Heart right ventricle (tissue), 16 donors: ENCODE measurements at regions not wholly inside any gene's neighbourhood (a gene's known extent, or its start where the extent isn't known, plus 50 kb on each side); places are given as distances from the start of the nearest gene placed in this dataset.

Experiments
- ATAC-seq, 8 donors: fragments of 200-7000 bp; cut with Tn5 transposase; one replicate each; pipeline ENCODE4 v1.9.1; 2020; ENCODE audit warnings: mild to moderate bottlenecking in 8 of 8, moderate library complexity in 8 of 8, moderate number of reproducible peaks in 1 of 8
- DNase-seq, 2 donors: peaks; one replicate each; pipeline ENCODE4 v3.0.0-alpha.2; 2020
- H3K27ac ChIP-seq, 10 donors: fragments of 200-600 bp; sonication (generic) in 2 of 10; one replicate each; pipeline versions ENCODE4 v1.5.0 to v1.8.0; 2020 to 2022; ENCODE audit warnings: mild to moderate bottlenecking in 3 of 10
- H3K27me3 ChIP-seq, 7 donors: fragments of 200-600 bp; one replicate each; pipeline ENCODE4 v1.8.0; 2021 to 2022; ENCODE audit warnings: mild to moderate bottlenecking in 2 of 7
- H3K36me3 ChIP-seq, 9 donors: fragments of 200-600 bp; sonication (generic) in 1 of 9; one replicate each; pipeline versions ENCODE4 v1.5.0 to v1.8.0; 2020 to 2022; ENCODE audit warnings: mild to moderate bottlenecking in 2 of 9
- H3K4me1 ChIP-seq, 9 donors: fragments of 200-600 bp; sonication (generic) in 1 of 9; one replicate each; pipeline versions ENCODE4 v1.5.0 to v1.8.0; 2020 to 2022; ENCODE audit warnings: mild to moderate bottlenecking in 4 of 9
- H3K4me3 ChIP-seq, 10 donors: fragments of 200-600 bp; sonication (generic) in 2 of 10; one replicate each; pipeline versions ENCODE4 v1.5.0 to v1.8.0; 2020 to 2022; ENCODE audit warnings: mild to moderate bottlenecking in 7 of 10, moderate library complexity in 2 of 10
- H3K9me3 ChIP-seq, 11 donors: fragments of 200-600 bp in 10 of 11; sonication (generic) in 2 of 11; one replicate each; pipeline versions ENCODE4 v1.5.0 to v1.8.0; 2013 to 2022; ENCODE audit warnings: mild to moderate bottlenecking in 2 of 11, control low read depth in 1 of 11, moderate library complexity in 1 of 11
- CTCF ChIP-seq, 9 donors: fragments of 200-600 bp; sonication (generic) in 2 of 9; IDR thresholded peaks; one replicate each; pipeline versions ENCODE4 v1.5.0 to v1.8.0; 2021 to 2022; ENCODE audit warnings: antibody characterized with exemption in 9 of 9, mild to moderate bottlenecking in 5 of 9, moderate library complexity in 1 of 9
- WGBS, 2 donors: extraction: QIAGEN DNeasy Blood & Tissue Kit; methylation state at CpG; one replicate each; pipeline ENCODE4 v1.1.7; 2013; ENCODE audit warnings: inconsistent platforms in 1 of 2; 5-methylcytosine and 5-hydroxymethylcytosine counted together
- intact Hi-C, 10 donors: fragments of 100-400 bp; cut with DNase I; formaldehyde crosslinking; loops; one replicate each; pipeline versions ENCODE4 v1.11.1 to v1.14.2; 2022
- donor health status: Arrhythmogenic right ventricular cardiomyopathy.
- donor health status: ischemic (EF 13 %, LVEDD 7.1; RV severe dilation, severe dysfunction).
- donor health status: healthy with polysubstance abuse.
- donor health status: DM: no; HTN: yes; CAD: no.
- donor health status: DM: no; HTN: no; CAD: no.
- donor health status: ischemic (EF 25% LVEDD 6.9; RV normal size, moderate dysfunction).
- donor health status: ischemic (EF 25% LVEDD 5.7; RV mildly dilated, moderate dysfunction).
- donor health status: healthy.
- donor health status: DM: yes; HTN: yes; CAD: no.
- donor health status: Ischemic cardiomyopathy.
- donor health status: ischemic (EF 35%, LVEDD 5.7; RV mildly dilated, moderate dysfunction).
- donor health status: nonischemic (EF 11% LVEDD 7.7; RV severe dilation, severe dysfunction).
- donor health status: DM: yes; HTN: yes; CAD: no.
- donor health status: PGD.
- donor health status: ischemic (EF 29% LVEDD 5.4; RV normal size, mild dysfunction).
- donor health status: nonischemic (EF 23%, LVEDD 6.1; RV moderate dilation, normal function).

GRCh38 chr2:216565956-216566355 is 67.3 kb upstream of the IGFBP2 start:
- peaks cover 0 to 3% (median 0%) of the 10 kb centered on the region in 11 donors for H3K9me3 ChIP-seq
- 66 to 82% methylated on average over 7 of the region's 7 CpGs for WGBS, 2 donors
- intact Hi-C loops, result no loop called here
- H3K27ac ChIP-seq, result no peak overlapping the region
- H3K4me3 ChIP-seq, result no peak overlapping the region
- H3K27me3 ChIP-seq, result no peaks in the 10 kb centered on the region
- no peak for TF ChIP-seq CTCF (IDR thresholded peaks at IDR 0.05)
- no peaks in the 10 kb centered on the region for H3K36me3 ChIP-seq
- ATAC-seq, result no peak
- no peak for DNase-seq
- H3K4me1 ChIP-seq, result peaks cover 0 to 22% (median 6%) of the 10 kb centered on the region in 9 donors

DNA sequence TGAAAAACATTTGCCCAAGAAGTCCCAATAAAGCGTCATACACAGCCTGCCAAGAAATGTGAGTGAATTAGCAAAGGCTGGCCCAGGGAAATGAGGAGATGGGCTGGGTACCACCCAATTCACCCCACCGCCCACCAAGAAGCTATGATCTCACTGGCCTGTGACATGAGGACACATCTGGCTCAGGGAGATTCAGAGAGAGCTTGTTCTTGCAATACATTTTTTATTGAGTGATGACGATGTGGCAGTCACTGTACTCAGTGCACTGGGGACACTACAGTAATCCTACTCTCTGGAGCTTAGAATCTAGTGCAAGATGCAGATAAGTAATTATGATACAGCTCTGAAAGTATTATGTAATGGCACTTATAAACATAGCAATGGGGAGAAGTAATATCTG is 64.6 kb upstream of the IGFBP2 start:
- 69 to 75% methylated on average over 3 of the region's 3 CpGs for WGBS, 2 donors
- ATAC-seq, result no peak
- DNase-seq, result no peak
- intact Hi-C loops, result loop anchor here in 1 of 10 donors (2.0 kb wide), 1 partner anchor 30 kb away; no protein-coding TSS in a partner anchor
- no peaks in the 10 kb centered on the region for H3K27me3 ChIP-seq
- H3K36me3 ChIP-seq, result no peaks in the 10 kb centered on the region
- TF ChIP-seq CTCF (IDR thresholded peaks at IDR 0.05), result no peak
- no peak overlapping the region for H3K4me3 ChIP-seq
- H3K4me1 ChIP-seq, result peaks cover 5 to 33% (median 16%) of the 10 kb centered on the region in 9 donors
- H3K27ac ChIP-seq, result no peak overlapping the region
- H3K9me3 ChIP-seq, result peaks cover 0 to 10% (median 0%) of the 10 kb centered on the region in 11 donors

GRCh38 chr2:216569765-216570164 is 63.5 kb upstream of the IGFBP2 start:
- H3K4me1 ChIP-seq, result peaks cover 5 to 42% (median 25%) of the 10 kb centered on the region in 9 donors
- no peak overlapping the region for H3K27ac ChIP-seq
- 94 to 95% methylated on average over 5 of the region's 5 CpGs for WGBS, 2 donors
- DNase-seq (no peak), ATAC-seq (no peak)
- no peak overlapping the region for H3K4me3 ChIP-seq
- intact Hi-C loops, result loop anchor here in 4 of 10 donors (2.0 to 10.0 kb wide), 3 partner anchors 31 to 65 kb away; partner anchors contain the start of gene IGFBP2 (in 1 of the 4)
- TF ChIP-seq CTCF (IDR thresholded peaks at IDR 0.05), result no peak
- H3K9me3 ChIP-seq, result peaks cover 0 to 10% (median 0%) of the 10 kb centered on the region in 11 donors
- H3K36me3 ChIP-seq, result no peaks in the 10 kb centered on the region
- H3K27me3 ChIP-seq, result no peaks in the 10 kb centered on the region

- Histone ChIP-seq H3K4me3 (no peak overlapping the region), H3K27ac (no peak overlapping the region), H3K36me3 (no peaks in the 10 kb centered on the region), H3K27me3 (no peaks in the 10 kb centered on the region), H3K4me1 (peaks cover 5 to 42% (median 25%) of the 10 kb centered on the region in 9 donors), H3K9me3 (peaks cover 0 to 10% (median 0%) of the 10 kb centered on the region in 11 donors)
- TF ChIP-seq CTCF (IDR thresholded peaks at IDR 0.05), result no peak
- intact Hi-C loops, result loop anchor here in 3 of 10 donors (5.0 to 10.0 kb wide), 2 partner anchors 33 to 64 kb away; partner anchors contain the start of gene IGFBP2 (in 1 of the 3)
- ATAC-seq, result no peak
- DNase-seq, result no peak
- WGBS, 2 donors, result 96 to 100% methylated on average over 1 of the region's 1 CpG
Observed at GRCh38 chr2:216570357-216570756, 62.9 kb upstream of the IGFBP2 start.
